ENCODE measurements at regions not wholly inside any gene's neighbourhood (a gene's known extent, or its start where the extent isn't known, plus 50 kb on each side); places are given as distances from the start of the nearest gene placed in this dataset.
"Not testable (repeated sequence)": the region's sequence is repeated elsewhere in the genome, so short reads cannot be mapped to it uniquely, and the experiment has no call there.

- DNase-seq: no peak
- intact Hi-C loops (cut with micrococcal nuclease): no loop called here
- ATAC-seq: peak; percentile 91
Measured at GRCh38 chr10:4902571-4903011, 60.6 kb upstream of the AKR1C1 start.

- DNase-seq; ATAC-seq; intact Hi-C loops (cut with micrococcal nuclease): not testable (repeated sequence)
Measured at GRCh38 chr10:4903126-4903525, 60.1 kb upstream of the AKR1C1 start.

- intact Hi-C loops (cut with micrococcal nuclease): not testable (repeated sequence)
Measured at GRCh38 chr10:4903675-4904074, 59.5 kb upstream of the AKR1C1 start.

GRCh38 chr10:4909118-4909517 lies 54.1 kb upstream of the AKR1C1 start:
- intact Hi-C loops (cut with micrococcal nuclease): no loop called here
- no peak for DNase-seq
- no peak for ATAC-seq

More at GRCh38 chr10:4903675-4904074, 59.5 kb upstream of the AKR1C1 start:
- not testable (repeated sequence) for ATAC-seq, DNase-seq
